Testis (tissue), 2 donors: ENCODE measurements at regions not wholly inside any gene's neighbourhood (a gene's known extent, or its start where the extent isn't known, plus 50 kb on each side); places are given as distances from the start of the nearest gene placed in this dataset.

Experiments used
- CTCF ChIP-seq, 3 experiments: fragments of 450-650 bp in 2 of 3; fragments of 200-600 bp in 1 of 3; sonication (generic) in 1 of 3; IDR thresholded peaks; one replicate each; pipeline ENCODE4 v1.5.1; 2016 to 2019; ENCODE audit warnings: antibody characterized with exemption in 3 of 3, mild to moderate bottlenecking in 2 of 3, moderate library complexity in 1 of 3
- POLR2A ChIP-seq: fragments of 450-650 bp; IDR thresholded peaks from one replicate; pipeline ENCODE4 v1.6.1; 2017; ENCODE audit warnings: antibody characterized with exemption, mild to moderate bottlenecking, moderate library complexity

- no peak for TF ChIP-seq POLR2A
- no peak for TF ChIP-seq CTCF (IDR thresholded peaks at IDR 0.05)
These were observed 93.3 kb upstream of the TRHDE start for GRCh38 chr12:72178871-72179270.
